ENCODE measurements at regions not wholly inside any gene's neighbourhood (a gene's known extent, or its start where the extent isn't known, plus 50 kb on each side); places are given as distances from the start of the nearest gene placed in this dataset.

DNA sequence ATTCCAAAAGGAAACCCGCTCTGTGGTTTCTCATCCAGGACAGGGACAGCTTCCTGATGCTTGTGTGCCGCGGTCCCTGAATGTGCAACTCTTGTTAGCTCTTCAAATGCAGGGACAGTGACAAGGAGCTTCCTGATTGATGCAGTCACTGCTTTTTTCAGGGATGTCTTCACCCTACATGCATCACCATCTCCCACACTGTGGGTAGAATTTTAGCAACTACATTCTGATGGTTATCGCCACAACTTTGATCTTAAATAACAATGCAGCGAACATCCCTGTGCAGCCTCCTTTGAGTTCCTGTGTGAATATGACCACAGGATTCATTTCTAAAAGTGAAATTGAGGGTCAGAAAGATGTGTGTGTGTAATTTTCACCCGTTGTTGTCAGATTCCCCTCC lies 115.0 kb downstream of the GGTLC2 start:
- TF ChIP-seq POLR2A (IDR thresholded peaks at IDR 0.05): no peak
- TF ChIP-seq, protein P1, sequence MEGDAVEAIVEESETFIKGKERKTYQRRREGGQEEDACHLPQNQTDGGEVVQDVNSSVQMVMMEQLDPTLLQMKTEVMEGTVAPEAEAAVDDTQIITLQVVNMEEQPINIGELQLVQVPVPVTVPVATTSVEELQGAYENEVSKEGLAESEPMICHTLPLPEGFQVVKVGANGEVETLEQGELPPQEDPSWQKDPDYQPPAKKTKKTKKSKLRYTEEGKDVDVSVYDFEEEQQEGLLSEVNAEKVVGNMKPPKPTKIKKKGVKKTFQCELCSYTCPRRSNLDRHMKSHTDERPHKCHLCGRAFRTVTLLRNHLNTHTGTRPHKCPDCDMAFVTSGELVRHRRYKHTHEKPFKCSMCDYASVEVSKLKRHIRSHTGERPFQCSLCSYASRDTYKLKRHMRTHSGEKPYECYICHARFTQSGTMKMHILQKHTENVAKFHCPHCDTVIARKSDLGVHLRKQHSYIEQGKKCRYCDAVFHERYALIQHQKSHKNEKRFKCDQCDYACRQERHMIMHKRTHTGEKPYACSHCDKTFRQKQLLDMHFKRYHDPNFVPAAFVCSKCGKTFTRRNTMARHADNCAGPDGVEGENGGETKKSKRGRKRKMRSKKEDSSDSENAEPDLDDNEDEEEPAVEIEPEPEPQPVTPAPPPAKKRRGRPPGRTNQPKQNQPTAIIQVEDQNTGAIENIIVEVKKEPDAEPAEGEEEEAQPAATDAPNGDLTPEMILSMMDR (IDR thresholded peaks at IDR 0.05): no peak
- TF ChIP-seq EP300 (IDR thresholded peaks at IDR 0.05): no peak

Data from ovary (tissue), 3 donors.